ENCODE measurements at regions not wholly inside any gene's neighbourhood (a gene's known extent, or its start where the extent isn't known, plus 50 kb on each side); places are given as distances from the start of the nearest gene placed in this dataset.

DNA sequence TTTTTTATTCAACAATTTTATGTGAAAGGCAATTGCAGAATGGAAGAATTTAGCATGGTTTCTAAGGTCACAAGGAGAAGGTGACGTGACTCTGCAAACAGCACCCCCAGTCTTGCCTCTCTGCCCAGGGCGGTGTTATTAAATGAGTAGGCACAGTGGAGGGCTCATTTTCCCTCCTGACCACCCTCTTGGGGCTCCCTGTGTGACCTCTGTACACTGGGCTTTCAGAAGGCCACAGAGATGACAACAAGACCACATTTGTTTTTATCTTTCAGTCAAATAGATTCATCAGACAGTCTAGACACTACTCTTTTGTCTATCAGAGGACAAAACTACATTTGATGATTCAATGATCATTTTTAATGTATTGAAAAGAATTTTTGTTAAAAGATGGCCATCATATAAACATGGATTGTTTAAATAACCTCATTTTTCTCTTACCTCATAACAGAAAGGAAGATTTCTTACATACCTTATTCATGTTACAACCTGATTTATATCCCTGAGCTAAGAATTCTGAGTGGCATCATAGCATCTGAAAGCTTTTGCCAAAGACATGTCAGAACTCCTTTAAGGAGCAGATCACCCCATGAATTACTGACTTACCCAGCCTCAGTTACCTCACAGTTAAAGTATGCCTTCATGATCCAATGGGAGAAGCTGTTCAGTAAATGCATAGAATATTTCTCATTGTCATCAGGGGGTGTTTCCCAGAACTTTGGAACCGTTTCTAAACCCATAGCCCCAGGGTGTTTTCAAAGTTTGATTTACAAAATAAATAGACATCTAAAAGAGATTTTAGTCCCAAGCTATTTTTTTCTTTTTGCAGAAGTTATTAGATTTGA lies 184.0 kb upstream of the RFC3 start:
- Histone ChIP-seq H3K27ac (ENCODE audit: insufficient read depth, low read depth, low read length, poor library complexity, severe bottlenecking) (no peak overlapping the region), H3K4me1 (ENCODE audit: control insufficient read depth, insufficient read depth, low read length) (no peaks in the 10 kb centered on the region), H3K27me3 (ENCODE audit: control insufficient read depth, insufficient read depth, low read length, poor library complexity, severe bottlenecking) (no peaks in the 10 kb centered on the region), H3K4me3 (ENCODE audit: insufficient read depth, low read depth, low read length) (no peak overlapping the region), H3K36me3 (ENCODE audit: control insufficient read depth, insufficient read depth, low read length) (no peaks in the 10 kb centered on the region), H3K9me3 (ENCODE audit: control insufficient read depth, low read length) (no peaks in the 10 kb centered on the region)
- 85 to 98% methylated on average over 2 to 3 of the region's 3 CpGs for WGBS, 2 experiments

DNA sequence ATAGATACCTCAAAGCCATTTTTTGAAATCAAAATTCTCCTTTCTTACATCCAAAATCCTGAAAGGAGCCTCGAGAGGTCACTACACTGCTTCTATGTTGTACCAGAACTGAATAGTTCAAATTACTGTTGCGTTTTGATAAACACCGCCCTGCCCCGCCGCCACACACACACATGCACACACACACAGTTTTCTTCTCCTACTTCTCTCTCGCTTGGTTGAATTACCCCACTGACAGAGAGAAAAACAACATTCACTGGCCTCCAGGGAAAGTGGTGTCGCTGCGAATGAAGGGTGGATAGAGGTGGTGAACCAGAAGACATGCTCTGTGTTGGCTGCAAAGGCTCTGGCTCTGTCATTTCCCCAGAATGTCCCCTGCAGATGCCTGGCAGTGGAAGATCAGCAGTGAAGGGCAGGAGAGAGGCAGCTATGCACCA lies 183.4 kb upstream of the RFC3 start:
- WGBS, 2 experiments = 86 to 92% methylated on average over 8 of the region's 8 CpGs
- Histone ChIP-seq H3K27ac (ENCODE audit: insufficient read depth, low read depth, low read length, poor library complexity, severe bottlenecking) (no peak overlapping the region), H3K4me3 (ENCODE audit: insufficient read depth, low read depth, low read length) (no peak overlapping the region), H3K27me3 (ENCODE audit: control insufficient read depth, insufficient read depth, low read length, poor library complexity, severe bottlenecking) (no peaks in the 10 kb centered on the region), H3K36me3 (ENCODE audit: control insufficient read depth, insufficient read depth, low read length) (no peaks in the 10 kb centered on the region), H3K4me1 (ENCODE audit: control insufficient read depth, insufficient read depth, low read length) (no peaks in the 10 kb centered on the region), H3K9me3 (ENCODE audit: control insufficient read depth, low read length) (no peaks in the 10 kb centered on the region)

DNA sequence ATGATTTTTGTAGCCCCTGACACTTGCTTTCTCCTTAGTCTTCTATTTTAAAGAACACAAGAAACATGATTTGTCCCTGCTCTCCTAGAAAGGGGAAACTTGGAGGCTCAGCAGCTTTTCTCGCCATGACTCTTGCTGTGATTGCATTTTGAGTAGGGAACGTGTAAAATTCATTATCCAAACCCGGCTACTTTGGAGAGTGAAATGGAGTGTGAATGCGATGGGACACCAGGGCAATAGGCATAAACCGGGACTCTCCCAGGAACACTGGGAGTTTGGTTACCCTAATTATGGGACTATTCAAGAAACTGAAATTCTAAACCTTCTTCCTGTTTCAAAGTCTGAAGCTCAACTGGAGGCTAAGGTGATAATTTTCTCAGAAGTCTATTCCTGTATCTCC lies 181.7 kb upstream of the RFC3 start:
- Histone ChIP-seq H3K27ac (ENCODE audit: insufficient read depth, low read depth, low read length, poor library complexity, severe bottlenecking) (no peak overlapping the region), H3K4me3 (ENCODE audit: insufficient read depth, low read depth, low read length) (no peak overlapping the region), H3K27me3 (ENCODE audit: control insufficient read depth, insufficient read depth, low read length, poor library complexity, severe bottlenecking) (no peaks in the 10 kb centered on the region), H3K4me1 (ENCODE audit: control insufficient read depth, insufficient read depth, low read length) (no peaks in the 10 kb centered on the region), H3K9me3 (ENCODE audit: control insufficient read depth, low read length) (no peaks in the 10 kb centered on the region), H3K36me3 (ENCODE audit: control insufficient read depth, insufficient read depth, low read length) (no peaks in the 10 kb centered on the region)
- 88% methylated on average over 5 of the region's 5 CpGs for WGBS, 2 experiments

DNA sequence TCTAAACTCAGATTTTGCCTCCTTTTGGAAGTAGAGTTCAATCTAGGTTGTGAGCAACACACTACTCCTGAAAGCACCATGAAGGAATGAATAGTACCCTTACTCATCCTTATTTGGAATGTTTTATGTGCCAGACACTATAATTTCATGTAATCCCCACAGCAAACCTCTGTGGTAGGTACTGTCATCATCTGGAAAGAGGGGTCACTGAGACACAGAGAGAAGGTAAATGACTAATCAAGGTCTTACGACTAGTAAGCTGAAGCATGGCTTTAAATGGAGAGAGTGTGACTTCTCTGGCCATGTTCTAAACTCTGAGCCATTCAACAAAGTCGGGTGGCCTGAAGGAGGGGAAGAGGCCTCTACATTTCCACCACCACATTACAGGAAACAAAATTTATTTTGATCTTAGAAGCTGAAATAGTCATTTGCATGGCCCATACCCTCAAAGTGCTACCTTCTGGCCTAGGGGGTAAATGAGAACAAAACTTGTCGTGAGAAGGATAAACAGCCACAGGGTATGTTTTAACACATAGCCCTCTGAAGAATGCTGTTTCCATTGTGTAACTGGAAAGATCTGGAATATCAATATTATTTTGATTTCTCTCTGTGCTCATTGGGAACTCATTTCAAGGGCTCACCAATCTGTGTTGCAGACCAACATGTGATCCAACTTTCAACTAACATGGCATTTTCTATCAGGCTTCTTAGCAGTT lies 180.8 kb upstream of the RFC3 start:
- H3K4me1 ChIP-seq (ENCODE audit: control insufficient read depth, insufficient read depth, low read length) = peaks cover 5% of the 10 kb centered on the region
- no peaks in the 10 kb centered on the region for H3K27me3 ChIP-seq (ENCODE audit: control insufficient read depth, insufficient read depth, low read length, poor library complexity, severe bottlenecking)
- no peaks in the 10 kb centered on the region for H3K9me3 ChIP-seq (ENCODE audit: control insufficient read depth, low read length)
- no peak overlapping the region for H3K4me3 ChIP-seq (ENCODE audit: insufficient read depth, low read depth, low read length)
- no peak overlapping the region for H3K27ac ChIP-seq (ENCODE audit: insufficient read depth, low read depth, low read length, poor library complexity, severe bottlenecking)
- H3K36me3 ChIP-seq (ENCODE audit: control insufficient read depth, insufficient read depth, low read length) = no peaks in the 10 kb centered on the region
- WGBS, 2 experiments = 88 to 93% methylated on average over 3 of the region's 3 CpGs

DNA sequence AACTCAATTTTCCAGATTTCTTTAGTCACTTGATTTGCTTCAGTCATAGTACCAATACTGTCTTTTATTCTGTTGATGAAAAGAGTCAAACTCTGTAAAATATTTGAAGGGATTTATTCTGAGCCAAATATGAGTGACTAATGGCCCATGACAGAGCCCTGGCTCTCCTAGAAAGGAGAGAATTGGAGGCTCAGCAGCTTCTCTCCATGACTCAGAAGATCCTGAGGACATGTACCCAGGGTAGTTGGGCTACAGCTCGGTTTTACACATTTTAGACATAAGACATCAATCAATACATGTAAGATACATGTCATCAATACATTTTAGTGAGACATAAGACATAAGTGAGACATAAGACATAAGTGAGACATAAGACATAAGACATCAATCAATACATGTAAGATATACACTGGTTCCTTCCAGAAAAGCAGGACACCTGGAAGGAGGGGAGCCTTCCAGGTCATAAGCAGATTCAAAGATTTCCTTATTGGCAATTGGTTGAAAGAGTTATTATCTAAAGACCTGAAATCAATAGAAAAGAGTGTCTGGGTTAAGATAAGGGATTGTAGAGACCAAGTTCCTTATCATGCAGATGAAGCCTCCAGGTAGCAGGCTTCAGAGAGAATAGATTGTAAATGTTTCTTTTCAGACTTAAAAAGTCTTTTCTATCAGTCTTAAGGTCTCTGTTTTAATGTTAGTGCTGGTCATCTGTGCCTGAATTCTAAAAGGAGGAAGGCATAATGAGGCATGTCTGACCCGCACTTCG lies 179.8 kb upstream of the RFC3 start:
- 24 to 35% methylated on average over 2 to 3 of the region's 3 CpGs for WGBS, 2 experiments

DNA sequence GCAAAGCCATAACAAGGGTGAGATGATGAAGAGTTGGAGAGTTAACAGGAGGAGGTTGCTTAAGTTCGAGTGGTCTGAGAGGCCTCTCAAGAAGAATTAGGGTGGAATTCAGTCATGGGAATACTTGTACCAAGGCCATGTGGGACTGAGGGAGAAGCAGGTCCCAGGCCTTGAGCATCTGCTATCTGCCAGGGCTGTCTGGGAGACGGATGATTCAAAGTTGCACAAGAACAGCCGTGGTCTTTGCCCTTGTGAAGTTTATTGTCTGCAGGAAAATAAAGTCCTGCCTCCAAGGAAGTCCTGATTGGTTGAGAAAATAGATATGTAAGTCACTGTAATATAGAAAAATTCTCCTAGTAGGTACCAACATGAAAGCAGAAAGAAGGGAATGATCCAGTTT lies 178.8 kb upstream of the RFC3 start:
- 82 to 91% methylated on average over 3 of the region's 3 CpGs for WGBS, 2 experiments
- Histone ChIP-seq H3K36me3 (ENCODE audit: control insufficient read depth, insufficient read depth, low read length) (no peaks in the 10 kb centered on the region), H3K27ac (ENCODE audit: insufficient read depth, low read depth, low read length, poor library complexity, severe bottlenecking) (no peak overlapping the region), H3K4me3 (ENCODE audit: insufficient read depth, low read depth, low read length) (no peak overlapping the region), H3K27me3 (ENCODE audit: control insufficient read depth, insufficient read depth, low read length, poor library complexity, severe bottlenecking) (no peaks in the 10 kb centered on the region), H3K4me1 (ENCODE audit: control insufficient read depth, insufficient read depth, low read length) (peaks cover 9% of the 10 kb centered on the region), H3K9me3 (ENCODE audit: control insufficient read depth, low read length) (no peaks in the 10 kb centered on the region)

More for the DNA sequence above, 179.8 kb upstream of the RFC3 start:
- Histone ChIP-seq H3K36me3 (ENCODE audit: control insufficient read depth, insufficient read depth, low read length) (no peaks in the 10 kb centered on the region), H3K9me3 (ENCODE audit: control insufficient read depth, low read length) (no peaks in the 10 kb centered on the region), H3K27ac (ENCODE audit: insufficient read depth, low read depth, low read length, poor library complexity, severe bottlenecking) (no peak overlapping the region), H3K27me3 (ENCODE audit: control insufficient read depth, insufficient read depth, low read length, poor library complexity, severe bottlenecking) (no peaks in the 10 kb centered on the region), H3K4me1 (ENCODE audit: control insufficient read depth, insufficient read depth, low read length) (peaks cover 9% of the 10 kb centered on the region), H3K4me3 (ENCODE audit: insufficient read depth, low read depth, low read length) (no peak overlapping the region)

DNA sequence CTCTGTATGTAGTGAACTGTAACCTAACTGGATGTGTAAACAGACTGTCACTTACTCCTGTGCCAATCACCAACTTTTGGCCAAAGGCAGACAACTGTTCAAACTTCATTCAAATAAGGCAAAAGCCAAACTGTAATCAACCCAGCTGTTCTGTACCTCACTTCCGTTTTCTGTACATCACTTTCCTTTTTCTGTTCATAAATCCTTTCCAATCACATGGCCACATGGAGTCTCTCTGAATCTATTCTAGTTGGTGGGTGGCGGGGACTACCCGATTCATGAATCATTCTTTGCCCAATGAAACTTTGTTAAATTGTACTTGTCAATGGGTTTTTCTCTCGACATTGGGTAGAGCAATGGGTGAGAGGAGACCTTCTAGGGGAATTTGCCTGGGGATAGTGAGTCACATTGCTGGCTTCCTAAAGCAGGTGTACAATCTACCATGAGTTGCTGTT lies 178.3 kb upstream of the RFC3 start:
- no peak overlapping the region for H3K27ac ChIP-seq (ENCODE audit: insufficient read depth, low read depth, low read length, poor library complexity, severe bottlenecking)
- H3K27me3 ChIP-seq (ENCODE audit: control insufficient read depth, insufficient read depth, low read length, poor library complexity, severe bottlenecking) = no peaks in the 10 kb centered on the region
- no peaks in the 10 kb centered on the region for H3K36me3 ChIP-seq (ENCODE audit: control insufficient read depth, insufficient read depth, low read length)
- H3K4me1 ChIP-seq (ENCODE audit: control insufficient read depth, insufficient read depth, low read length) = peaks cover 9% of the 10 kb centered on the region
- no peak overlapping the region for H3K4me3 ChIP-seq (ENCODE audit: insufficient read depth, low read depth, low read length)
- H3K9me3 ChIP-seq (ENCODE audit: control insufficient read depth, low read length) = no peaks in the 10 kb centered on the region
- 92 to 95% methylated on average over 4 of the region's 4 CpGs for WGBS, 2 experiments

DNA sequence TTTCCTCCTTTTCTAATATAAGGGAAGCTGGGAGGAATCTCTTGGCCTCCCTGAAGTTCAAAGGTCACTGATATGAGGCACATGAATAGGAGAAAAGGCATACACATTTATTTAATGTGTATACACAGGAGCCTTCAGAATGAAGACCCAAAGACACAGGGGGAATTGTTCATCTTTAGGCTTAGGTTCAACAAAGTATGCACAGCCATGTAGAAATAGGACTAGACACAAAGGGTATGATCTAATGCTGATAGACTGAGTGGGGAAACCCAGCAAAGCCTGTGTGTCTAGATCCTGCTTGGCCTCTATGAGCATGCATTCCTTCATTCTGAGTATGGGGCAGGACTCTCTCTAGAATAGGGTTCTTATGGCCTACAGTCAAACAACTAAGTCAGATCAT lies 177.1 kb upstream of the RFC3 start:
- no peaks in the 10 kb centered on the region for H3K27me3 ChIP-seq (ENCODE audit: control insufficient read depth, insufficient read depth, low read length, poor library complexity, severe bottlenecking)
- no peak overlapping the region for H3K4me3 ChIP-seq (ENCODE audit: insufficient read depth, low read depth, low read length)
- H3K9me3 ChIP-seq (ENCODE audit: control insufficient read depth, low read length) = no peaks in the 10 kb centered on the region
- H3K4me1 ChIP-seq (ENCODE audit: control insufficient read depth, insufficient read depth, low read length) = peaks cover 9% of the 10 kb centered on the region
- no peak overlapping the region for H3K27ac ChIP-seq (ENCODE audit: insufficient read depth, low read depth, low read length, poor library complexity, severe bottlenecking)
- H3K36me3 ChIP-seq (ENCODE audit: control insufficient read depth, insufficient read depth, low read length) = no peaks in the 10 kb centered on the region

DNA sequence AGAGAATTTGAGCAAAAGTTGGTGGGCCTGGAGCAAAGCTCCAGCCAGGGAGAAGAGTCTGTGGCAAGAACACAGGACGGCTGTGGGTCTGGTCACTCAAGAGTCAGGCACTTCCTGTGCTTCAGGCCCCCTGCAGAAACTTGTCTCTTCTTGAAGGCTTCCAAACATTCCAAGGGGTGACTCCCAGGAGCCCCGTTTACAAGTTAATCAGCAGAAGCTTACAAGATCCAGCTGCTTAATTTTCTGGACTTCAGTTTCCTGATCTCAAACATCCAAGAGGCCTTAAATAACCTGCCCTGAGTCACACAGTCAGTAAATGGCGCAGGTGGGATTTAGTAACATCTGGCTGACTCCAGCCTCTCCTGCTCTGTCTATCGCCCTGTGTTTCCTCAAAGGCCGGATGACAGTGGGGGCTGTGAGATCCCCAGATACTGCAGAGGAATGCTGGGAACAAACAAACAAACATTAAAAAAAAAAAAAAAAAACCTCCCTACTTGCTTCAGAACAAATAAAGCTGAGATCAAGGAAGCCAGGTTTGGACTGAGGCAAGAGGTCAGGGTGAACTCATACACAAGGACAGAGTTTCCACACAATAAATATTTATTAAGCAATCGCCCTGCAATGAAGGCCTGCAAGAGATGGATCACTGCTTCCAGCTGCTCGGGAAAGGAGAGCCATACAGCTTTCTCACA lies 175.4 kb upstream of the RFC3 start:
- Histone ChIP-seq H3K36me3 (ENCODE audit: control insufficient read depth, insufficient read depth, low read length) (no peaks in the 10 kb centered on the region), H3K4me1 (ENCODE audit: control insufficient read depth, insufficient read depth, low read length) (peaks cover 9% of the 10 kb centered on the region), H3K4me3 (ENCODE audit: insufficient read depth, low read depth, low read length) (no peak overlapping the region), H3K27me3 (ENCODE audit: control insufficient read depth, insufficient read depth, low read length, poor library complexity, severe bottlenecking) (no peaks in the 10 kb centered on the region), H3K9me3 (ENCODE audit: control insufficient read depth, low read length) (no peaks in the 10 kb centered on the region), H3K27ac (ENCODE audit: insufficient read depth, low read depth, low read length, poor library complexity, severe bottlenecking) (no peak overlapping the region)
- WGBS, 2 experiments = 81 to 86% methylated on average over 7 of the region's 7 CpGs
